ENCODE measurements at regions not wholly inside any gene's neighbourhood (a gene's known extent, or its start where the extent isn't known, plus 50 kb on each side); places are given as distances from the start of the nearest gene placed in this dataset.

- TF ChIP-seq ZNF768 (CRISPR knock-in tag; IDR thresholded peaks at IDR 0.05) (no peak), ZNF234 (CRISPR knock-in tag; conservative IDR thresholded peaks at IDR 0.05) (no peak), NFATC3 (CRISPR knock-in tag; IDR thresholded peaks at IDR 0.05) (no peak), BCL6 (CRISPR knock-in tag; IDR thresholded peaks at IDR 0.05) (no peak)
- Histone ChIP-seq H2AFZ (ENCODE audit: low read length) (no peak overlapping the region), H3K4me2 (ENCODE audit: low read depth, low read length) (no peak overlapping the region), H3K36me3 (replicated peaks in 1 of 2; ENCODE audit: control insufficient read depth in 1 of 2, insufficient read depth in 2 of 2, low read length in 2 of 2) (no peaks in the 10 kb centered on the region), H4K20me1 (ENCODE audit: insufficient read depth, low read length) (no peaks in the 10 kb centered on the region), H3K9ac (ENCODE audit: insufficient read depth, low read depth, low read length) (no peak overlapping the region), H3K4me1 (ENCODE audit: insufficient read depth, low read length) (no peaks in the 10 kb centered on the region), H3K9me3 (ENCODE audit: low read length) (no peaks in the 10 kb centered on the region), H3K27ac (ENCODE audit: extremely low read length, insufficient read depth, low read length) (no peak overlapping the region), H3K4me3 (replicated peaks in 1 of 3; ENCODE audit: insufficient read depth in 1 of 3, low read depth in 2 of 3, low read length in 3 of 3) (no peak overlapping the region), H3K27me3 (ENCODE audit: control insufficient read depth in 1 of 2, insufficient read depth in 2 of 2, low read length in 2 of 2) (peaks cover 3 to 33% of the 10 kb centered on the region in 2 experiments; a peak in 3 of 5 replicates), H3K79me2 (ENCODE audit: insufficient read depth, low read length) (no peaks in the 10 kb centered on the region)
- WGBS (ENCODE audit: low lambda C conversion rate), result 52% methylated on average over 21 of the region's 21 CpGs
- DNase-seq (ENCODE audit: low spot score), result no peak
- in situ Hi-C loops (cut with HindIII; ENCODE audit: extremely low pct_ligation_motif_present, low pct_unique_long_range_greater_than_20kb), result no loop called here
- CTCF ChIA-PET (ENCODE audit: low intra/inter-chr PET ratio, low total read pairs), result no interaction called here
- no peak for FAIRE-seq
- BruUV-seq (replicated peaks), result no TSS peak
- ATAC-seq, result no peak
- intact Hi-C loops (cut with micrococcal nuclease; ENCODE audit: unreplicated experiment), result no loop called here
- POLR2A ChIA-PET, result no interaction called here
Observed at GRCh38 chr10:129042776-129043595, 424.1 kb upstream of the MGMT start.

GRCh38 chr10:129043691-129044090, 423.4 kb upstream of the MGMT start:
- DNase-seq (ENCODE audit: low spot score), result no peak
- no peak for FAIRE-seq
- H3K27me3 ChIP-seq (ENCODE audit: control insufficient read depth in 1 of 2, insufficient read depth in 2 of 2, low read length in 2 of 2), result peaks cover 3 to 33% of the 10 kb centered on the region in 2 experiments; a peak in 3 of 5 replicates
- H2AFZ ChIP-seq (ENCODE audit: low read length), result no peak overlapping the region
- intact Hi-C loops (cut with micrococcal nuclease; ENCODE audit: unreplicated experiment) (no loop called here), in situ Hi-C loops (cut with HindIII; ENCODE audit: extremely low pct_ligation_motif_present, low pct_unique_long_range_greater_than_20kb) (no loop called here)
- 58% methylated on average over 3 of the region's 3 CpGs for WGBS (ENCODE audit: low lambda C conversion rate)
- ChIA-PET POLR2A (no interaction called here), CTCF (ENCODE audit: low intra/inter-chr PET ratio, low total read pairs) (no interaction called here)
- no peak for ATAC-seq
- H3K36me3 ChIP-seq (replicated peaks in 1 of 2; ENCODE audit: control insufficient read depth in 1 of 2, insufficient read depth in 2 of 2, low read length in 2 of 2), result no peaks in the 10 kb centered on the region
- no peak overlapping the region for H3K4me3 ChIP-seq (replicated peaks in 1 of 3; ENCODE audit: insufficient read depth in 1 of 3, low read depth in 2 of 3, low read length in 3 of 3)
- BruUV-seq (replicated peaks), result no TSS peak
- no peaks in the 10 kb centered on the region for H3K9me3 ChIP-seq (ENCODE audit: low read length)
- no peak overlapping the region for H3K4me2 ChIP-seq (ENCODE audit: low read depth, low read length)
- no peaks in the 10 kb centered on the region for H4K20me1 ChIP-seq (ENCODE audit: insufficient read depth, low read length)
- H3K27ac ChIP-seq (ENCODE audit: extremely low read length, insufficient read depth, low read length), result no peak overlapping the region
- no peak for TF ChIP-seq SMYD3 (CRISPR knock-in tag; IDR thresholded peaks at IDR 0.05)
- no peak for TF ChIP-seq ZNF224 (CRISPR knock-in tag; IDR thresholded peaks at IDR 0.05)
- TF ChIP-seq ZNF552 (CRISPR knock-in tag; IDR thresholded peaks at IDR 0.05; ENCODE audit: borderline replicate concordance), result no peak
- TF ChIP-seq NAIF1 (CRISPR knock-in tag; IDR thresholded peaks at IDR 0.05; ENCODE audit: borderline replicate concordance), result no peak
- TF ChIP-seq ZNF142 (CRISPR knock-in tag; IDR thresholded peaks at IDR 0.05), result no peak
- H3K4me1 ChIP-seq (ENCODE audit: insufficient read depth, low read length), result no peaks in the 10 kb centered on the region
- no peak overlapping the region for H3K9ac ChIP-seq (ENCODE audit: insufficient read depth, low read depth, low read length)
- no peaks in the 10 kb centered on the region for H3K79me2 ChIP-seq (ENCODE audit: insufficient read depth, low read length)

Data from HepG2 (cell line).